ENCODE measurements at regions not wholly inside any gene's neighbourhood (a gene's known extent, or its start where the extent isn't known, plus 50 kb on each side); places are given as distances from the start of the nearest gene placed in this dataset.

- DNase-seq, result no peak
Measured at GRCh38 chr13:44158098-44158521, 215.5 kb upstream of the SERP2 start.

DNA sequence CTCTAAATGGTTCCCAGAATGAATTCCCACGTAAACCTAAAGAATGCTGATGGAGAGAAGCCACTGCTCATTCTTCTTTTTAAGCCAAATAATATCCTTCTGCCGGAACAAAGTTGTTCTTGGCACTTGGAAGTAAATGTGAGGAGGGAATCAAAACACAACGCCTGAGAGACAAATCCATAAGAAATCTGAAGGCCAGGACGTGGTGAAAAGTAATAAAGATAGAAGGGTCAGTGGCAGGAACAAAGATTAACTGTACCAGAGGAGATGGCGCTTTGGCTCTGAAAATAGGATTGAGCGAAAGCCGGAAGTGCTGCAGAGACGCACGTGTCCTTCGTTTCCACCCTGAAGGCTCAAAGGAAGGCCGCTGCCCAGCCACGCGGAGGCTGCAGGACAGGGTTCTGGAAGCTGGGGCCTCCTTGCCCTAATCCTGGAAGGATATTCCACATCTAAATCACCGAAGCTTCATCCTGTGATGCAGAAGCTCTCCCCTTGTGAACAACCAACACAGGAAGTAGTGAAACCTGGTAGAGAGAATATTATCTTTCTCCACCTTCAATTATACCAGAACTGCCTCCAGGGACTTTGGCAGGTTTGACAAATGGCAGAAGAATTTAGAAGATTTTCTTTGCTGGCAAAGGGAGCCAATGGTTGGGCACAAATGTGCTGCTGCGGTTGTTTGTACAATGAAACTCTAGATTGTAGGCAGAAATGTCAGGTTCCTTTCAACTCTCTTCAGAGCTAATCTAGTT is 214.6 kb upstream of the SERP2 start:
- no peak for DNase-seq

DNA sequence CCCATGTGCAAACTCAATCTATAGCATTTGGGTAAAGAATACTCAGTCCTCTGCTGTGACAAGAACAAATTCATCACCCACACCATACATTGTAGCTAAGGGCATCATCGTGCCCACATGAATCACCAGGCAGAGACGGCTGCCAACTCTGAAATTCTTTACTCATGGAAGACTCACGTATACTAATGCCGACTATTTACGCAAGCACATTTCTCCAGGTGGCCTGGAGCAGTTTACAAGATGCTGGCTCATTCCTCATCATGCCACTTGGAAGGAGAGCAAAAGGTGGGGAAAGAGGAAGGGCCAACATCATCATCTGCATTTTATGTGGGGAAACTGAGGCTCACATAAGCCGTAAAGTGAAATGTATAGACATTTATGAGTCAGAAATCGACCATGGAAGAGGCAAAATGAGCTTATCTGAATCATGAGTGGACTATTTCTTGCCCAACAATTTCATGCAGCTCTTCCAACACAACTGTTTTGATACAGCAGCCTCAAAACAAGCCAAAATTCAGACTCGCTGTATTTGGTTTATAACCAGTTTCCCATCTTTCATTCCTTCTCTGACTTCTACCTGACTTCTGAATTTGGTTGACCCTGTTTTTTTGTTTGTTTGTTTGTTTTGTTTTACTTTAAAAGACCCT is 213.9 kb upstream of the SERP2 start:
- no peak for DNase-seq

GRCh38 chr13:44160591-44161191 is 212.9 kb upstream of the SERP2 start:
- DNase-seq, result no peak

- DNase-seq, result no peak
Measured at GRCh38 chr13:44163108-44163507, 210.5 kb upstream of the SERP2 start.

DNA sequence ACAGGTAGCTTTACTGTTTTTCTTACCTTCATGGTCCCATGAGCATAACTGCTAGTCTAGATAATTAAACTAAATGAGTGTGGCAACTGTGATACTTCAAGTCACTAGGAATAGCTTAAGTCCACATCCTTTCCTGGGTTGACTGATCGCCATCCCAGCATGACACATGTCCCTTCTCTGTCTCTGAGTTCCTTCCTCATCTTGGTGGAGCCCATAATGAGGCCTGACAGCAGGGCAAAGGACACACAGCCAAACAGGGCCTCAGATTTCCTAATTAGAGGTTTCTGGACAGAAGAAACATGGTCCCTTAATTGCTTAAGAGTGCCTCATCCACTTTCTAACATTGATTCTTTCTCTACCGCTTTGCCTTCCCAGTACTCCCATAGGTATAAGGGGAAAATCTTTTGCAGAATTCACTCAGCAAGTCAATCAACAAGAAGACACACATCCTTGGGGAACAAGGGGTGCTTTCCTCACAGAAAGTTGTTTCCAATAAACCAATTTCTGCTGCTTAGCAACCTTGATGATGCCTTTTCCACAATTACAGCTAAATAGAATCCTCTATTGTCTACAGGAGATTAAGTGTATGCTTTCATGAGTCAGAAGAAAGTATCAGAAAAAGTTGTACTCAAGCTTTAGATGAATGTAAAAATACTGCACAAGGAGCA is 208.3 kb upstream of the SERP2 start:
- no peak for DNase-seq

DNA sequence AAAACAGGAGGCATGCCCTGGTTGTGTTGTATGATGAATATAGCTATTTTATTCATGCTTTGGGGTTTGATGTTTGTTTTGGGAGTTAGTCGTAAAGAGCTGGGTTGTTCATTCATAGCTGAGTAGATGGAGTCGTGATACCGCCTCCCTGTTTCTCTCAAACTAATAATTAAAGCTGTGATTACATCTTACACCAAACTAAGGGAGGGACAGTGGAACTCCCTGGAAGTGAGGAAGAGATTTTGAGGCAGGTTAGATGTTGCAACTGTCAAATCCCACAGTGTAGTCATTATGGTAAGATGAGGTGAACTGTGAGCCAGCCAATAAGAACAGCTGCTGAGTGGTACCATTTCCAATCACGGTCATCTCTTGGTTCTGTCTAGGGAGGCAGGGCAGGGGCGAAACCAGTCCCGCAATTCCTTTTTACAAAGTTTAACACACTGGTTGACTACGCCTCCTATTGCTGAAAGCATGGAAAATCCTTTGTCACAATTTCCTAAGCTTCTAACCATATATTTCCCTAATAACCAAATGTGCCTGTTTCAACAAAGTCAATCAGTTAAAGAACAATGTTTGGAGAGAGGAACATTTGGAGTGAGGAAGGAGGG is 207.6 kb upstream of the SERP2 start:
- DNase-seq, result no peak

DNA sequence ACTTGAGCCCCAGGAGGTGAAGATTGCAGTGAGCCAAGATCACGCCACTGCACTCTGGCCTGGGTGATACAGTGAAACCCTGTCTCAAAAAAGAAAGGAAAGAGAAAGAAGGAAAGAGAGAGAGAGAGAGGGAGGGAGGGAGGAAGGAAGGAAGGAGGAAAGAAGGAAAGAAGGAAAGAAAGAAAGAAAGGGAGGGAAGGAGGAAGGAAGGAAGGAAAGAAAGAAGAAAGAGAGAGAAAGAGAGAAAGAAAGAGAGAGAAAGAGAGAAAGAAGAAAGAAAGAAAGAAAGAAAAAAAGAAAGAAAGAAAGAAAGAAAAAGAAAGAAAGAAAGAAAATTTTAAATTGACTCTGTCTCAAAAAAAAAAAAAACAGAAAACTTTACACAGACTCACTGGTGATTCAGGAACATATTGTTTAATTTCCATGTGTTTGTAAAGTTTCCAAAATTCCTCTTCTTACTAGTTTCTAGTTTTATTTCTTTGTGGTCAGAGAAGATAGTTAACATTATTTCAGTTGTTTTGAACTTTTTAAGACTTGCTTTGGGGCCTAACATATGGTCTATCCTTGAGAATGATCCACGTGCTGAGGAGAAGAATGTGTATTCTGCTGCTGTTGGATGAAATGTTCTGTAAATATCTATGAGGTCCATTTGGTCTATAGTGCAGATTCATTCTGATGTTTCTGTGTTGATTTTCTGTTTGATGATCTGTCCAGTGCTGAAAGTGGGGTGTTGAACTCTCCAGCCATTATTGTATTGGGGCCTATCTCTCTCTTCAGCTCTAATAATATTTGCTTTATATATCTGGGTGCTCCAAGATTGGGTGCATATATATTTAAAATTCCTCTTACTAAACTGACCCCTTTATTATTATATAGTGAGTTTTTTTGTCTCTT is 204.4 kb upstream of the SERP2 start:
- no peak for DNase-seq

GRCh38 chr13:44170731-44171130 is 202.9 kb upstream of the SERP2 start:
- DNase-seq, result no peak

GRCh38 chr13:44171156-44171555 is 202.5 kb upstream of the SERP2 start:
- DNase-seq, result no peak

GRCh38 chr13:44171861-44172260 is 201.8 kb upstream of the SERP2 start:
- no peak for DNase-seq

GRCh38 chr13:44172281-44172810 is 201.3 kb upstream of the SERP2 start:
- DNase-seq, result no peak

DNA sequence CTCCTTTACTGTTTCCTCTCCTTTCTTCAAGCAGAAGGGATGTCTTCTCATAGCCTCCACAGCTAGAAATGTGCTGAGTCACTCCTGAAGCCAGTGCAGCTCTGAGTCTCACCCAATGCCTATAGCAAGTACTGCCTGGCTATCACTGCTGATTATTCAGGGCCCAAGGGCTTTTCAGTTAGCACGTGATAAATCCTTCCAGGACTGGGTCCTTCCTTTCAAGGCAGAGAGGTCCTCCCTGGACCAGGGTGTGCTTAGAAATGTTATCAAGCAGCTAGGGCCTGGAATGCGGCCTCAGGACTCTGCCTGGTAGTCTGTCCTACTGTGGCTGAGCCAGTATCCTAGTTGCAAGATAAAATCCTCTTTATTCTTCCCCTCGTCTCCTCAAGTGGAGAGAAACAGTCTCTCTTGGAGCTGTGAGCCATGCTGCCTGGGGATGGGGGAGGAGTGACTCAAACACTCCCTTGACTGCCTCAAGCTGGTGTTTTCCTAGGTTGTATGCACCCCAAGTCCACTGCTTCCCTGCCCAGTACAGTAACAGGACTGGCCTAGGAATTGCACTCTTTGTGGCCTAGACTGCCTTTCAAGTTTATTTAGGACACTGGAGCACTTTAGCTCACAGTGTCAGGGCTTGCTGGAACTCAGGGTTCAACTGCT is 198.7 kb upstream of the SERP2 start:
- no peak for DNase-seq

DNA sequence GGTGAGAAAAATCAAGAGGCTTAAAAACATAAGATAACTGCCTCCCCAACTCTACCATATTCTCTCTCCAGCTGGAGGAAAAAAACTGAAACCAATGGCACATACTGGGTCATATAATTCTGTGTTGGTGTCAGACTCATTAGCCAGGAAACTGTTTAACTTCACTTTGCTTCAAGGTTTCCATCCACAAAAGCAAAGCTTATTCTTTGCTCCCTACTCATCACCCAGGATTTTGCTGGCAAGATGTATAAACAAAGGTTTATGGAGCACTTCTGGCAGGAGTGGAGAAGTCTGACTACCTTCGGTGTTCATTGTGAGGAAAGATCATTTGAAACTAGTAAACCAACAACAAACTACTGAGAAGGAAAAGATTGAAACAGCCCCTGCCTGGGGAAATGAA is 197.5 kb upstream of the SERP2 start:
- DNase-seq, result no peak

GRCh38 chr13:44180876-44181536 is 192.6 kb upstream of the SERP2 start:
- DNase-seq, result no peak

DNA sequence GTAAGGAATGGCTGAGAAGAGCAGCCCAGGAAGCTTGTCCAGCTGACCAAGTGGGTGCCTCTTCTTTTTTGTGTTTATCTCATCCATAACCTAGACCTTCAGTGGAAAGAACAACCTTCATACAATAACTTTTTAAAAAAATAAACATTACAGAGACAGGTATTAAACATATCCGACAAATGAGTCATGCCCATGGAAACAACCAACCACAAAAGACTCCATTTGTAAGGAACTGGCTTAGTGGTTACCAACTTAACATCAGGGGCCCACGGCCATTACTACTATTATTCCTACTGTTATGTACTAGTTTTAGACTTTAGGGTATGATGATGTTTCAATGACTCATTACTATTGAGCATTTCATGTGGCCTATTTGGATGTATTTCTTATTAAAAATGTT is 191.7 kb upstream of the SERP2 start:
- DNase-seq, result no peak

DNA sequence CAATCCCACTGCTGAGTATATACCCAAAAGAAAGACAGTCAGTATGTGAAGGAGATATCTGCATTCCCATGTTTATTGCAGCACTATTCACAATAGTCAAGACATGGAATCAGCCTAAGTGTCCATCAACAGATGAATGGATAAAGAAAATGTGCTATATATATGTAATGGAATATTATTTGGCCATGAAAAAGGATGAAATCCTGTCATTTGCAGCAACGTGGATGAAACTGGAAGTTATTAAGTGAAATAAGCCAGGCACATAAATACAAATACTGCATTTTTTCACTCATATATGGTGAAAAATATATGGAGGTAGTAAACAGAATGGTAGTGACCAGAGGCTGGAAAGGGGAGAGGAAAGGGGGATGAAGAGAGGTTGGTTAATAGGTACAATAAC is 188.9 kb upstream of the SERP2 start:
- DNase-seq, result no peak

DNA sequence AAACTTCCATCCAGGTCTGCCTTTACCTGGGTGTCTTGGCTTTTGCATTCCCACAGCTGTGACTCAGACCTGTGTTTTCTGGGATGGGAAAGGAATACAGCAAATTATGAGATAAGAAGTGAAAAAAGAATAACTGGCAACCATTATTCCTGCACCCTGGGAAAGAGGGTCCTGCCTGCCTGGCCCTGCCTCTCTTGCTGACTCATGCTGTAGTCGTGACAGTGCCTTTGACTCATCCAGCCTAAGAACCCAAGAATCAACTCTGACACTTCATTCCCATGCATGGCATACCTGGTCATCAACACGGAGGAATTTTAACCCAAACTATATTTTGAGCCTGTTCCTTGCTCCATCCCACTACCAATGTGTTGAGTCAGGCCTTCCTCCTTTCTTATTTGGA is 185.4 kb upstream of the SERP2 start:
- DNase-seq, result no peak

GRCh38 chr13:44189085-44189484 is 184.5 kb upstream of the SERP2 start:
- no peak for DNase-seq

DNA sequence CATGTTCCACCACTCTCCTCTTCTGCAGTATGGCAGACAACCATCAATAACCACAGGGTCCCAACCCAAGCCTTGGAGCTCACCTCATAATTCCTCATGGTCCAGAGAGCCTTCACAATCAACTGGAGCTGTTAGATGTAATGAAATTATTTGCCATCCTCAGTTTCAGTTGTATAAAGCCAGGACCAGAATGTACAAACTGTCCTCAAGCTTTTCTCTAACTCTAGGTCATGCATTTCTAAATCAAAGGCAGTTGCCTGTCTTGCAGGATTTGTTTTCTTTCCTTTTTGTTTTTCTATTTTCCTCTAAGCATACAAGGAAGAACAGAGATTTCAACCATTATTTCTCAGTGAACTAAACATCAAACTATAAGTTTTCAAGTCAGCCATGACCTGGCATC is 182.5 kb upstream of the SERP2 start:
- no peak for DNase-seq

All from activated effector memory CD4-positive, alpha-beta T cell treated with anti-CD3 and anti-CD28 coated beads, Interleukin-2, amount 50 U/mL, for 16 hours (primary cell).